ENCODE measurements at regions not wholly inside any gene's neighbourhood (a gene's known extent, or its start where the extent isn't known, plus 50 kb on each side); places are given as distances from the start of the nearest gene placed in this dataset.

DNA sequence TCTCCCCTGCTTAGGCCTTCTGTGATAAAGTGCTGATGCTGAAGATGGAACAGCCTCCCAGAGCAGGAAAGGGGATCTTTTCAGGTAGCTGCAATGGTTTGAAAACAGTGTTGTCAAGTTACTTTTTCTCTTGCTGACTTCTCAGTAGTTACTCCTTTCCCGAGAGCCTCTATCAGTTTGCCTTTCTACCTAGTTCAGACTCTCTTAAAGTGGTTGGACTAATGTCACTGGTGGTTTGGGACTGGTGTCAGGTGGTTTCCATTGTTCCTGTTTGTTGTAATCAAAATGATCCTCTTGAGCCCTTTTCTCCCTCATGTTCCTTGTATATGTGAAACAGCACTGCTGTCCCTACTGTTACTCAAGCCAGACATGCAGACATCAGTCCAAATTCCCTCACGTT is 91.4 kb downstream of the FAM217A start:
- TF ChIP-seq, protein P1, sequence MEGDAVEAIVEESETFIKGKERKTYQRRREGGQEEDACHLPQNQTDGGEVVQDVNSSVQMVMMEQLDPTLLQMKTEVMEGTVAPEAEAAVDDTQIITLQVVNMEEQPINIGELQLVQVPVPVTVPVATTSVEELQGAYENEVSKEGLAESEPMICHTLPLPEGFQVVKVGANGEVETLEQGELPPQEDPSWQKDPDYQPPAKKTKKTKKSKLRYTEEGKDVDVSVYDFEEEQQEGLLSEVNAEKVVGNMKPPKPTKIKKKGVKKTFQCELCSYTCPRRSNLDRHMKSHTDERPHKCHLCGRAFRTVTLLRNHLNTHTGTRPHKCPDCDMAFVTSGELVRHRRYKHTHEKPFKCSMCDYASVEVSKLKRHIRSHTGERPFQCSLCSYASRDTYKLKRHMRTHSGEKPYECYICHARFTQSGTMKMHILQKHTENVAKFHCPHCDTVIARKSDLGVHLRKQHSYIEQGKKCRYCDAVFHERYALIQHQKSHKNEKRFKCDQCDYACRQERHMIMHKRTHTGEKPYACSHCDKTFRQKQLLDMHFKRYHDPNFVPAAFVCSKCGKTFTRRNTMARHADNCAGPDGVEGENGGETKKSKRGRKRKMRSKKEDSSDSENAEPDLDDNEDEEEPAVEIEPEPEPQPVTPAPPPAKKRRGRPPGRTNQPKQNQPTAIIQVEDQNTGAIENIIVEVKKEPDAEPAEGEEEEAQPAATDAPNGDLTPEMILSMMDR (IDR thresholded peaks at IDR 0.05) = no peak
- TF ChIP-seq POLR2AphosphoS5 (IDR thresholded peaks at IDR 0.05; ENCODE audit: insufficient read depth in 1 of 2, low read depth in 1 of 2) = no peak

Measured in vagina (tissue), 2 donors.